GM12892 (cell line): ENCODE measurements at regions not wholly inside any gene's neighbourhood (a gene's known extent, or its start where the extent isn't known, plus 50 kb on each side); places are given as distances from the start of the nearest gene placed in this dataset.

Source experiments
- POLR2A ChIP-seq: IDR thresholded peaks from 2 replicates; pipeline ENCODE4 v1.6.1; 2011; ENCODE audit warnings: low read depth, low read length, control low read depth
- POLR2AphosphoS5 ChIP-seq: IDR thresholded peaks from 2 replicates; pipeline ENCODE4 v1.6.1; 2011; ENCODE audit warnings: low read depth, low read length, control low read depth

GRCh38 chr3:20417388-20418108 lies 231.5 kb upstream of the SGO1 start:
- TF ChIP-seq POLR2AphosphoS5 (no peak), POLR2A (no peak)
